KMS-11 (cell line): ENCODE measurements at regions not wholly inside any gene's neighbourhood (a gene's known extent, or its start where the extent isn't known, plus 50 kb on each side); places are given as distances from the start of the nearest gene placed in this dataset.

ENCODE experiments used
- H2AFZ ChIP-seq: fragments of 200-600 bp; sonication (generic); 2 replicates; pipeline ENCODE4 v1.6.1; 2016; ENCODE audit warnings: antibody characterized with exemption, mixed run types, low read depth
- H3K27ac ChIP-seq: fragments of 200-600 bp; sonication (generic); 2 replicates; pipeline ENCODE4 v1.6.1; 2016; ENCODE audit warnings: mild to moderate bottlenecking, mixed run types
- H3K27me3 ChIP-seq: fragments of 200-600 bp; sonication (generic); 2 replicates; pipeline ENCODE4 v1.6.1; 2017; ENCODE audit warnings: mild to moderate bottlenecking, low read depth, mixed run types, moderate library complexity; ENCODE audit not compliant: insufficient read depth
- H3K36me3 ChIP-seq: fragments of 200-600 bp; sonication (generic); 2 replicates; pipeline ENCODE4 v1.6.1; 2017; ENCODE audit warnings: mild to moderate bottlenecking, mixed run types; ENCODE audit not compliant: insufficient read depth
- H3K4me1 ChIP-seq: fragments of 200-600 bp; sonication (generic); 2 replicates; pipeline ENCODE4 v1.6.1; 2016; ENCODE audit warnings: mild to moderate bottlenecking, low read depth, mixed run types; ENCODE audit not compliant: poor library complexity, severe bottlenecking
- H3K4me2 ChIP-seq: fragments of 200-600 bp; sonication (generic); 2 replicates; pipeline ENCODE4 v1.7.0; 2016; ENCODE audit warnings: mild to moderate bottlenecking, mixed run types
- H3K4me3 ChIP-seq: fragments of 200-600 bp; sonication (generic); IDR thresholded peaks from 2 replicates; pipeline ENCODE4 v1.6.1; 2017; ENCODE audit warnings: low read depth, low read length, mixed read lengths; ENCODE audit not compliant: insufficient read depth
- H3K79me2 ChIP-seq: fragments of 200-600 bp; sonication (generic); 2 replicates; pipeline ENCODE4 v1.6.1; 2016; ENCODE audit warnings: low read depth, mixed run types; ENCODE audit not compliant: insufficient read depth
- H3K9ac ChIP-seq: fragments of 200-600 bp; sonication (generic); 2 replicates; pipeline ENCODE4 v1.6.1; 2016; ENCODE audit warnings: mild to moderate bottlenecking, mixed run types
- H4K20me1 ChIP-seq: fragments of 200-600 bp; sonication (generic); 2 replicates; pipeline ENCODE4 v1.6.1; 2016; ENCODE audit warnings: mild to moderate bottlenecking, mixed run types; ENCODE audit not compliant: insufficient read depth
- TF ChIP-seq, protein P1 (sequence below): fragments of 200-600 bp; sonication (generic); conservative IDR thresholded peaks from 2 replicates; pipeline ENCODE4 v1.6.1; 2017; ENCODE audit warnings: low read depth, mild to moderate bottlenecking, antibody characterized with exemption, low read length, moderate library complexity, mixed read lengths

DNA sequence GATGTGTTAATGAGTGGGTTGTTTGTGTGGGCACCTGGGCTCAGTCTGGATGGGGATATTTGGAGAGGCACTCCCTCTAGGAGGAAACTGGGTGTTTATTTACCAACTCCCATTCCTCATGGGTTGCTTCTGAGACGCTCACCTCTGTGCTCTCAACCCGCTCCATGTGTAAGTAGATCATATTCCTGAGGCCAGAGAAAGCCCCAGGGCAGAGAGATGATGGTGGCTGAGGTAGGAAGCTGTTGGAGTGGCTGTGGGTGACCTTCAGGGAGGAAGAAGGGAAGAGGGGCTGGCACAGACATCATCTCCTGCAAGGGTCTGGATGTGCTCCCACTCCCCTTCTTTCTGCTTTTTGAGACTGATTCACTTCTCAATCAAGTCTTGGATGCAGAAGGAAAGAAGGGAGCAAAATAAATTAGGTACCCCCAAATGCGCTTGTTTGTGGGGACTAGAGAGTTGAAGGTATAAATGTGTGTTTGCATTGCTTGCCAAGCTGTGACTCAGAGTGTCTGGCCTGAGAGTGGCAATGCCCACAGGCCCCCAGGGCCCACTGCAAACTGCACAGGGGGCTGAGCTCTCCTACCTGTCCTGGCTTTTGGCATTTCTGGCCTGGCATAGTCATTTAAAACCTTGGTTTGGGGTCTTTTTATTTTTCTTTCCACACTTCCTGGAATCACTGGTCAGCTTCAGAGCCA is 57.2 kb upstream of the TNP1 start:
- Histone ChIP-seq H3K36me3 (no peaks in the 10 kb centered on the region), H3K27me3 (no peaks in the 10 kb centered on the region), H3K4me3 (no peak overlapping the region), H3K79me2 (no peaks in the 10 kb centered on the region), H2AFZ (no peak overlapping the region), H3K27ac (no peak overlapping the region), H3K4me2 (no peak overlapping the region), H3K9ac (no peak overlapping the region), H4K20me1 (no peaks in the 10 kb centered on the region), H3K4me1 (no peaks in the 10 kb centered on the region)
- TF ChIP-seq, protein P1, sequence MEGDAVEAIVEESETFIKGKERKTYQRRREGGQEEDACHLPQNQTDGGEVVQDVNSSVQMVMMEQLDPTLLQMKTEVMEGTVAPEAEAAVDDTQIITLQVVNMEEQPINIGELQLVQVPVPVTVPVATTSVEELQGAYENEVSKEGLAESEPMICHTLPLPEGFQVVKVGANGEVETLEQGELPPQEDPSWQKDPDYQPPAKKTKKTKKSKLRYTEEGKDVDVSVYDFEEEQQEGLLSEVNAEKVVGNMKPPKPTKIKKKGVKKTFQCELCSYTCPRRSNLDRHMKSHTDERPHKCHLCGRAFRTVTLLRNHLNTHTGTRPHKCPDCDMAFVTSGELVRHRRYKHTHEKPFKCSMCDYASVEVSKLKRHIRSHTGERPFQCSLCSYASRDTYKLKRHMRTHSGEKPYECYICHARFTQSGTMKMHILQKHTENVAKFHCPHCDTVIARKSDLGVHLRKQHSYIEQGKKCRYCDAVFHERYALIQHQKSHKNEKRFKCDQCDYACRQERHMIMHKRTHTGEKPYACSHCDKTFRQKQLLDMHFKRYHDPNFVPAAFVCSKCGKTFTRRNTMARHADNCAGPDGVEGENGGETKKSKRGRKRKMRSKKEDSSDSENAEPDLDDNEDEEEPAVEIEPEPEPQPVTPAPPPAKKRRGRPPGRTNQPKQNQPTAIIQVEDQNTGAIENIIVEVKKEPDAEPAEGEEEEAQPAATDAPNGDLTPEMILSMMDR: no peak

DNA sequence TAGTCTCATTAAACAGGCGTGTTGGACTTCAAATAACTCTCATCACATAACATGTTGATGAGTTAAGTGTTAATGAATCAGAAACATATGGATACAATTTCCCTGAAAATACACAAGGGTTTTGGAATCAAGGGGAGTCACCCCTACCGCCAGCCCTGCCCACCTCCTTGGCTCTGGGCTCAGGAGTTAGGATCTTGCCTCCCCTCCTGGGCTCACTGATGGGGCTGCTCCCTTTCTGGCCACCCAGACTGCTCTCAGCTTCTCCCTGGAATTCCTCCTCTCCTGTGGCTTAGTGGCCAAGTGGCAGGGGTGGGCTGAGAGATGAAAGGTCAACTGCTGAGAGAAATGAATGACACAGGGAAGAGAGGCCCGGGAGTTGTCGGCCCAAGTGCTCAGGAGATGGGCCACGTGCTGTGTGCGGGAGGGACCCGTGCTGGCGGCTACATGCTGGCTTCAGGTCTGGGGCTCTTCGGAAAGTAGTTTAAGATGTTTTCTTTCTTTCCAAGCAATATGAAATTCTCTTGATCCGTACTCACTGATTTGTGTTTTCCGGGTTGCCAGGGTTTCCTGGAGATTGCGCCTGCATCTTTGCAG is 55.8 kb upstream of the TNP1 start:
- no peak overlapping the region for H3K4me3 ChIP-seq
- no peak overlapping the region for H2AFZ ChIP-seq
- no peak overlapping the region for H3K4me2 ChIP-seq
- H3K27ac ChIP-seq: no peak overlapping the region
- H3K27me3 ChIP-seq: no peaks in the 10 kb centered on the region
- no peaks in the 10 kb centered on the region for H3K4me1 ChIP-seq
- no peaks in the 10 kb centered on the region for H3K79me2 ChIP-seq
- H3K9ac ChIP-seq: no peak overlapping the region
- H4K20me1 ChIP-seq: no peaks in the 10 kb centered on the region
- H3K36me3 ChIP-seq: no peaks in the 10 kb centered on the region
- TF ChIP-seq, protein P1: no peak

DNA sequence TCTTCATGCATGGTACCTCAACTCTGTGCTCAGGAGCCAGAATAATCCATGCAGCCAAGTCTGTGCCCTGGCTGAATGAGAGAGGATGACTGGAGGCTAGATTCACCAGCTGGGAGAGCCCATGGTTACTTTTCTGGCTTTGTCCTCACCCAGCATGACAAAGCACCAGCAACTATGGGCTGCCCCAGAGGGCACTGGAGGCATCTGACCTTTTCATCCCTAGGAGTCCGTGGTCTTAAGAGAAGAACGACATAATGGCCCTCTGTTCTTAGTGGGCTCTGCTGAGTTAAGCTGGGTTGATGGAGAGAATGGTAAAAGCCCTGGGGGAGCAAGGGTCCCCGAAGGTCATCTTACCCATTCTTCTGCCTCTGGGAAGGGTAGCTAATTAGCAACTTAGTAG is 54.6 kb upstream of the TNP1 start:
- no peaks in the 10 kb centered on the region for H3K27me3 ChIP-seq
- H3K4me3 ChIP-seq: no peak overlapping the region
- H3K4me1 ChIP-seq: no peaks in the 10 kb centered on the region
- no peak overlapping the region for H3K4me2 ChIP-seq
- H2AFZ ChIP-seq: no peak overlapping the region
- no peaks in the 10 kb centered on the region for H3K36me3 ChIP-seq
- no peak overlapping the region for H3K9ac ChIP-seq
- H4K20me1 ChIP-seq: no peaks in the 10 kb centered on the region
- H3K27ac ChIP-seq: no peak overlapping the region
- TF ChIP-seq, protein P1: no peak
- no peaks in the 10 kb centered on the region for H3K79me2 ChIP-seq

DNA sequence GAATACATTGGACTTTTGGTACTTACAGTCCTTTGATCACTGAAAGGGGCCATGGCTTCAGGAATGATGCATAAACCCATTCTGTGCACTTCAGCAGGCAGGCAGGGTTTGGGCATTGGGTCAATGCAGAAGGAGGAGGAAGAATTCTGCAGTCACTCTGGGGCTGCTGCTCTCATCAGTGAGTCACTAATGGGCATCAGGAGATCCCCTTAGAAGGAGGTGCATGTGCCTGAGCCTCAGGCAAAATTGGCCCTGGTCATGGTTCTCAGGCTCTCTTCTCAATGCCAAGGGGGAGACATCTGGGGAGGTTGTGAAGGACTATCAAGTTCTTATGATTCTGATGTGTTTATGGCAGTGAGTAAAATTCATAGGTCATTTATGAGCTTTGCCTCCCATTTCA is 52.0 kb upstream of the TNP1 start:
- H3K27ac ChIP-seq: no peak overlapping the region
- TF ChIP-seq, protein P1: no peak
- no peaks in the 10 kb centered on the region for H3K4me1 ChIP-seq
- no peak overlapping the region for H2AFZ ChIP-seq
- no peak overlapping the region for H3K4me3 ChIP-seq
- H3K4me2 ChIP-seq: no peak overlapping the region
- H3K9ac ChIP-seq: no peak overlapping the region
- H3K36me3 ChIP-seq: no peaks in the 10 kb centered on the region
- no peaks in the 10 kb centered on the region for H3K27me3 ChIP-seq
- no peaks in the 10 kb centered on the region for H3K79me2 ChIP-seq
- no peaks in the 10 kb centered on the region for H4K20me1 ChIP-seq
